Loucy (cell line): ENCODE measurements at regions not wholly inside any gene's neighbourhood (a gene's known extent, or its start where the extent isn't known, plus 50 kb on each side); places are given as distances from the start of the nearest gene placed in this dataset.
A peak's percentile ranks its signal among the peaks of the same experiment; 100 is the strongest.

ENCODE experiments used
- H2AFZ ChIP-seq: fragments of 200-600 bp; sonication (generic); 2 replicates; pipeline ENCODE4 v1.6.0; 2016; ENCODE audit warnings: antibody characterized with exemption, mild to moderate bottlenecking, low read length, moderate library complexity
- H3F3A ChIP-seq: fragments of 200-600 bp; 2 replicates; pipeline ENCODE4 v1.6.0; 2016; ENCODE audit warnings: antibody characterized with exemption, low read depth, mild to moderate bottlenecking
- H3K27me3 ChIP-seq: fragments of 200-600 bp; sonication (generic); 2 replicates; pipeline ENCODE4 v1.6.1; 2014; ENCODE audit warnings: low read length, mild to moderate bottlenecking; ENCODE audit not compliant: insufficient read depth, poor library complexity, severe bottlenecking
- H3K36me3 ChIP-seq: fragments of 200-600 bp; sonication (generic); 2 replicates; pipeline ENCODE4 v1.6.1; 2016; ENCODE audit warnings: low read length; ENCODE audit not compliant: insufficient read depth
- H3K4me1 ChIP-seq: fragments of 200-600 bp; sonication (generic); 2 replicates; pipeline ENCODE4 v1.5.1; 2014; ENCODE audit warnings: low read length, mild to moderate bottlenecking; ENCODE audit not compliant: insufficient read depth, poor library complexity, severe bottlenecking
- H3K4me2 ChIP-seq: fragments of 200-600 bp; sonication (generic); 2 replicates; pipeline ENCODE4 v1.6.0; 2014; ENCODE audit warnings: antibody characterized with exemption, low read length, low read depth, mild to moderate bottlenecking; ENCODE audit not compliant: poor library complexity, severe bottlenecking
- H3K4me3 ChIP-seq: fragments of 200-600 bp; sonication (generic); 2 replicates; pipeline ENCODE4 v1.5.1; 2014; ENCODE audit warnings: low read length, mild to moderate bottlenecking, mixed read lengths; ENCODE audit not compliant: poor library complexity, severe bottlenecking
- H3K79me2 ChIP-seq: fragments of 200-600 bp; sonication (generic); 2 replicates; pipeline ENCODE4 v1.6.1; 2014; ENCODE audit warnings: low read length; ENCODE audit not compliant: insufficient read depth
- H3K9ac ChIP-seq: fragments of 200-600 bp; sonication (generic); 2 replicates; pipeline ENCODE4 v1.6.0; 2014; ENCODE audit warnings: mild to moderate bottlenecking, low read depth, low read length, moderate library complexity; ENCODE audit not compliant: poor library complexity, severe bottlenecking
- H3K9me2 ChIP-seq: fragments of 200-600 bp; sonication (generic); replicated peaks from 2 replicates; pipeline ENCODE4 v1.6.1; 2016; ENCODE audit warnings: low read depth, low read length, mixed read lengths
- H3K9me3 ChIP-seq: fragments of 200-600 bp; sonication (generic); 2 replicates; pipeline ENCODE4 v1.6.1; 2014; ENCODE audit warnings: mild to moderate bottlenecking, antibody characterized with exemption, low read length, low read depth; ENCODE audit not compliant: insufficient read depth
- H4K20me1 ChIP-seq: fragments of 200-600 bp; sonication (generic); 2 replicates; pipeline ENCODE4 v1.6.0; 2014; ENCODE audit warnings: antibody characterized with exemption, low read length, mild to moderate bottlenecking; ENCODE audit not compliant: insufficient read depth, poor library complexity, severe bottlenecking
- CTCF ChIP-seq: fragments of 200-600 bp; sonication (generic); conservative IDR thresholded peaks from 2 replicates; pipeline ENCODE4 v1.5.1; 2014; ENCODE audit warnings: mild to moderate bottlenecking, antibody characterized with exemption, low read length
- EZH2phosphoT487 ChIP-seq: fragments of 200-600 bp; IDR thresholded peaks from 2 replicates; pipeline ENCODE4 v1.6.1; 2018; ENCODE audit warnings: antibody characterized with exemption, mild to moderate bottlenecking, moderate library complexity, borderline replicate concordance

GRCh38 chr3:64354956-64355355 lies 129.7 kb upstream of the PRICKLE2 start:
- no peaks in the 10 kb centered on the region for H3K4me1 ChIP-seq
- no peak for TF ChIP-seq EZH2phosphoT487
- no peak for TF ChIP-seq CTCF
- peak overlapping the region; percentile 74 for H2AFZ ChIP-seq
- H3K9me3 ChIP-seq, result no peaks in the 10 kb centered on the region
- H3K9ac ChIP-seq, result no peak overlapping the region
- H4K20me1 ChIP-seq, result no peaks in the 10 kb centered on the region
- no peak overlapping the region for H3K4me2 ChIP-seq
- no peaks in the 10 kb centered on the region for H3F3A ChIP-seq
- H3K36me3 ChIP-seq, result no peaks in the 10 kb centered on the region
- H3K79me2 ChIP-seq, result no peaks in the 10 kb centered on the region
- no peak overlapping the region for H3K4me3 ChIP-seq
- no peaks in the 10 kb centered on the region for H3K27me3 ChIP-seq
- H3K9me2 ChIP-seq, result no peaks in the 10 kb centered on the region

GRCh38 chr3:64354221-64354620 lies 129.0 kb upstream of the PRICKLE2 start:
- Histone ChIP-seq H3K4me2 (no peak overlapping the region), H3K4me1 (no peaks in the 10 kb centered on the region), H3K36me3 (no peaks in the 10 kb centered on the region)

GRCh38 chr3:64353226-64353625 lies 128.0 kb upstream of the PRICKLE2 start:
- H3K4me1 ChIP-seq, result no peaks in the 10 kb centered on the region
- no peaks in the 10 kb centered on the region for H3K9me2 ChIP-seq
- H4K20me1 ChIP-seq, result no peaks in the 10 kb centered on the region
- no peak overlapping the region for H3K9ac ChIP-seq
- no peaks in the 10 kb centered on the region for H3F3A ChIP-seq
- no peak overlapping the region for H3K4me2 ChIP-seq
- no peaks in the 10 kb centered on the region for H3K79me2 ChIP-seq
- no peaks in the 10 kb centered on the region for H3K9me3 ChIP-seq
- TF ChIP-seq CTCF (no peak), EZH2phosphoT487 (no peak)
- no peak overlapping the region for H3K4me3 ChIP-seq
- H3K27me3 ChIP-seq, result no peaks in the 10 kb centered on the region
- H2AFZ ChIP-seq, result no peak overlapping the region
- no peaks in the 10 kb centered on the region for H3K36me3 ChIP-seq

More at GRCh38 chr3:64354221-64354620, 129.0 kb upstream of the PRICKLE2 start:
- H3K9ac ChIP-seq, result no peak overlapping the region
- no peaks in the 10 kb centered on the region for H3K79me2 ChIP-seq
- H3K9me2 ChIP-seq, result no peaks in the 10 kb centered on the region
- H3K9me3 ChIP-seq, result no peaks in the 10 kb centered on the region
- H3K4me3 ChIP-seq, result no peak overlapping the region
- H2AFZ ChIP-seq, result no peak overlapping the region
- no peaks in the 10 kb centered on the region for H3K27me3 ChIP-seq
- TF ChIP-seq EZH2phosphoT487 (no peak), CTCF (no peak)
- no peaks in the 10 kb centered on the region for H4K20me1 ChIP-seq
- no peaks in the 10 kb centered on the region for H3F3A ChIP-seq
